SK-N-DZ (cell line): ENCODE measurements at regions not wholly inside any gene's neighbourhood (a gene's known extent, or its start where the extent isn't known, plus 50 kb on each side); places are given as distances from the start of the nearest gene placed in this dataset.
A peak's percentile ranks its signal among the peaks of the same experiment; 100 is the strongest.

ENCODE experiments used
- DNase-seq: peaks from one replicate; pipeline ENCODE4 v3.0.0-alpha.2; 2015; ENCODE audit warnings: low spot score

DNA sequence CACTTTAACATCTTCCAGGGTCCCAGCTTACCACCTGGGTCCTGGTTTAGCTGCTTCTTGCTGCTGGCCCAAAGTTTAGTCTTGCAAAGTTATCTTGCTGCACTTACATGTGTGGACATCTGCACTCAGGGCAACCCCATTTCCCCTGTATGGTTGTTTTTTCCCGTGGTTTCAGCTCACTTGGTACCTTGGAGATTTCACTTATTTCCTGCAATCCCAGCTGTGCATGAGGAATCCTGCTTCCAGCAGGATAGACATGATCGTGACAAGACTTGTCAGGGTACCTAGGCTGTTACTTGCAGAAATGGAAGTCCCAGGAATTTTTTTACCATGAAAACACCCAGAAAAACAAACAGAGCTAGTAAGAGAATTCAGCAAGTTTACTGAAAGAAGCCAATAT, 95.9 kb upstream of the LEP start:
- DNase-seq = no peak

- no peak for DNase-seq
Measured at GRCh38 chr7:128146052-128146451, 95.0 kb upstream of the LEP start.

DNA sequence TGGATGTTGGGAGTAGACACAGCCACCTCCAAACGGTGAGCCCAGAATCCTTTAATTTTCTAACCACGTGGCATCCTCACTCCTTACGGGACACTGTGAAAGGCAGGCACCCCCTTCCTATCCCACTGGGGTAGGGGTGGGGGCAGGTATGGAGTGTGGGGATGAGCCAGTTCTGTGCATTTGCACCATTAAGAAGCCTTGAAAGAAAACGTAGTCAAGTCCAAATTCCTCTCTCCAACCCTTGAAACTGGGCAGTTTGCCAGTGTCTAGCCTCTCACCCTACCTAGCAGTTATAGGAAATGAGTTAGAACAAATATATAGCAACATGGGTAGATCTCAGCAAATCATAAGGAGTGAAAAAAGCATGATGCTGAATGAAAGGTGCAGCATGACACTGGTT, 92.4 kb upstream of the LEP start:
- no peak for DNase-seq

GRCh38 chr7:128150223-128150865, 90.7 kb upstream of the LEP start:
- DNase-seq = no peak

DNA sequence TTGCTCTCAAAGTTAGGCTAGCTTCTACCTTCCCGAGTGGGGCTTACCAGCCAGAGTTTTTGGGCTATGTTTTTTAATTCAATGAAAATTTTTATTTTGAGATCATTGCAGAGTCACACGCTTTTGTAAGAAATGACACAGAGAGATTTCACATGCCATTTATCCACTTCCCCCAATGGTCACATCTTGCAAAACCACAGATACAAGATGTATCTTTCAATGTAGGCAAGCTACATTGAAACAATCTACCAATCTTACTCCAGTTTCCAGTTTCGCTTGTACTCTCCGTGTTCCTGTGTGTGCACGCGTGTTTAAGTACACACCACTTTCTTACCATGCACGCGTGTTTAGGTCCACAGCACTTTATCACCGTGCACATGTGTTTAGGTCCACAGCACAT, 89.4 kb upstream of the LEP start:
- no peak for DNase-seq

DNA sequence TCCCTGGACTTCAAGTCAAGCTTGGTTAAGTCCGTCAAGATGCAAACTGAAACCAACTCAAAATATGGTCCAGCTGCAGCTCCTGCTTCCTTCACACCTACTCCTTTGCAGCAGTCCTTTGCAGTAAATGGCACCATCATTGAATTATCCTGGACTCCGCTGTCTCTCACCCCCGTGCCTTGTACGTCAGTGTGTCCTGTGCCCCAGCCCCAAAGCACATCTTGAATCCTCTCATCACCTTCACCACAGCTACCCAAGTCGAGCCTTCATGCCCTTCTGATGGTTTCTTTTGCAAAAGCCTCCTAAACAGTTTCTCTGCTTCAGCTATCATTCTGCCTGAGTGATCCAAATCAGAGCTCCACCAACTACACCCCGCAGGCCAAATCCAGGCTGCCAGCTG, 88.4 kb upstream of the LEP start:
- no peak for DNase-seq

DNA sequence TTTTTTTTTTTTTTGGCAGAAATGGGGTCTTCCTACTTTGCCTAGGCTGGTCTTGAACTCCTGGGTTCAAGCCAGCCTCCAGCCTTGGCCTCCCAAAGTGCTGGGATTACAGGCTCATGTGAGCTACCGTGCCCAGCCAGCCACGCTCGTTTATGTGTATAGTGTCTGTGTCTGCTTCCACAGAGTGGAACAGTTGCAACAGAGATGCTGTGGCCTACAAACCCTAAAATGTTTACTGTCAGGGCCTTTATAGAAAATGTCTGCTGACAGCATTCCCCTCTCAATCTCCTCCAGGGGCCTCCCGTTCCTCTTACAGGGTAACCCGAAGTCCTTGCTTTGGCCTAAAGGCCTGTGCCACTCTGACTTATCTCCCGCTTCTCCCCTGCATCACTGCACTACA, 87.6 kb upstream of the LEP start:
- DNase-seq = no peak

GRCh38 chr7:128154504-128154903, 86.6 kb upstream of the LEP start:
- no peak for DNase-seq

DNA sequence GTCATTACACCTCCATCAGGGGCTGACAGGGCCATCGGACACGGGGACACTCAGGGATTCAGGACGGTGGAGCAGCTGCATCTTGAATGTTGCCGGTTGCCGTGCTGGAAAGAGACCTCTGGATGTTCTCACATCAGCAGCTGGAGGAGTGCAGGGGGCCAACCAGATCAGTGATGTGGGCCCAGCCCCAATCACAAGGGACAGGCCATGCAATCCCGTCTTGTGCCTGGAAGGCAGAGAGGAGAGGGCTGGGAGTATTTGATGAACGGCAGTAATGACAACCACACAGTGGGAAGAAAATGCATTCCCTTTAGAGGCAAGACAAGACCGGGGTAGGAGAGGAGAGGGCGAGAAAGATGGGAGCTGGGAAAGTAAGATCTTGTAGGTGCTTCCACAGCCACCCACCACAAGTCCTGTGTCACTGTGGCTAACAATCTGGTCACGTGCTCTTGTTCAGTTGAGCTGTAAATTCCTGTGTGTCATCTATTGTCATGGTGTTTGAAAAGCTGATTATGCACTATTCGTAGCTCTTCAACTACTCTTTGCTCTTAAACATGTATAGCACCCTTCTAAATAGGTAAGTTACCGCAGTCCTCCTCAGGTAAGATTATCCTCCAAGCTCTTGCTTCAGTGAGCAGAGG, 85.9 kb upstream of the LEP start:
- peak; percentile 45 for DNase-seq

GRCh38 chr7:128157906-128158305, 83.2 kb upstream of the LEP start:
- no peak for DNase-seq

DNA sequence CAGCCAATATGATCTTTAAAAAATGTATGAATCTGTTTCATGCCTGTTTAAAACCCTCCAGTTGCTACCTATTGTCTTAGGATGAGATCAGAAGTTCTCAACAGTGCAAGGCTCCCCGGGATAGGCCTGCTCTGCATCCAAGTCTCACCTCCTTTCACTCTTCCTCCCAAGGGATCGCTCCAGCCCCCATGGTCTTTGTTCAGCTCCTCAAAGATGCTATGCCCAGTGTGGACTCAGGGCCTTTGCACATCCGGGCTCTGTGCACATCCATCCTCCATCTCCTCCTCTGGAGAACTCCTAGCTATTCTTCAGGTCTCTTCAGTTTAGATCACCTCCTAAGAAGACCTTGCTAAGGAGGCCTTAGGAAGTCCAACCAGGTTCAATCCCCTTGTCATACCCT, 82.7 kb upstream of the LEP start:
- no peak for DNase-seq

GRCh38 chr7:128160296-128160695, 80.8 kb upstream of the LEP start:
- no peak for DNase-seq

DNA sequence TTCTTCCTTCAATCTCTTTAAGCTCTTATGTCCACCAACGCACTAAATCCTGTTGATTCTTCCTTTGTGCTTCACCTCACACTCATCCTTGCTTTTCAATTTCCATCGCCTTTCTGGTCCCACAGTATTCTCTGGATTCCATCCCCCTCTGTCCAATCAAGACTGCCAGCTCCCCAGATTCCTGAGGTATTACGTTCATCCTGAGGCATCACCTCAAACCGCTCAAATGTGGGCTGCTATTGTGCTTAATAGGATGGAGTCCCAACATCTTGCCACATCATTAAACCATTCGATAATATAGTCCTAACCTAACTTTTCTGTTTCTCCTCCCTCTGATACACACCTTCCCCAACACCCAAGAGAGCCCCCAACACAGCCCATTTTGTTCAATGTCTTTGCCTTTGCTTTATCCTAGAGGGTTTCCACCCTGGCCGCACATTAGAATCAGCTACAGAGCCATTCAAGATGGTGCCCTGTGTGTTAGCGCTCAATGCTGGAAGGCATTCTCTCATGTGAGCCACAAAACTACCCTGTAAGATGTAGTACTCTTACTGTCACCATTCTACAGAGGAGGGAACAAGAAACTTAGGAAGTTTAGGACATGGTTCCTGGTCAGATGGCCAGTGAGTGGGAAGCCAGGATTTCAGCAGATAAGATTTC, 79.5 kb upstream of the LEP start:
- no peak for DNase-seq

GRCh38 chr7:128162666-128163065, 78.4 kb upstream of the LEP start:
- no peak for DNase-seq

GRCh38 chr7:128163473-128163872, 77.6 kb upstream of the LEP start:
- DNase-seq = no peak

DNA sequence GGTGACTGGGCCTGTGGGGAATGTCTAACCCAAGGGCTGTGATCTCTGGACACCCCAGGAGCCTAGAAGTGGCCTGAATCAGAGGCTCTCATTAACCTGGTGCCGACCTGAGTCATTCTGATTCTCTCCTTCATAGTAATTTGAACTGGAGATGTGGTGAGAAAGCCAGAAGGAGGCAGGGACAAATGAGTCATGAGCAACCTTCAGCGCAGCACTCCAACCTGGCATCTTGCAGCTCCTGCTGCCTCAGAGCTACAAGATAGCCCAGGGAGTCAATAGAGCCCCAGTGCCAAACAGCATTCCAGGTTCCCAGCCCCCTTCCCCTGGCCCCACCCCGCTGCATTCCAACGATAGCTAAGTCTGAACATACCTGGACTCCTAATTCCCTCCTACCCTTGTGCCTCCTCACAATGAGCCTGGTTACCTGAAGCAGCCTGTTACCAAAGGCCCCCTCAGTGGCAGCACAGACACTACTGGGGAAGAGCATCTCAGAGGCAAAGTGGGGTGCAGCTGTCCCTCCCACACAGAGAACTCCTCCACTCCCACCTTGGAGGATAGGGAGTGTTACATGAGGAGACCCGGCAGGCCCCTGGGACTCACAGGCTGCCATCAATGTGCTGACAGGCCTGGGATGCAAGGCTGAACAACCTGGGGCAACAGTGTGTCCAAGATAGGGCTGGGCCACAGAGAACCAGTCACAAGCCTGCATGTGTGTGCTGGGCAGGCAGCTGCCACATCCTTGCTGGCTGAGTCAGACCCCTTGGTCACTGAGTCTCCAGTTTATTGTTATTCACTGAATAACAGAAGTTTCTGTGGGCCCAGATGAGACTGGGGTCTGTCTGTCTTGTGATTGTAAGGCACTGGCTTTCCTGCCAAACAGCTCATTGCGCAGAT, 76.8 kb upstream of the LEP start:
- no peak for DNase-seq

GRCh38 chr7:128164955-128165670, 76.0 kb upstream of the LEP start:
- DNase-seq = no peak

DNA sequence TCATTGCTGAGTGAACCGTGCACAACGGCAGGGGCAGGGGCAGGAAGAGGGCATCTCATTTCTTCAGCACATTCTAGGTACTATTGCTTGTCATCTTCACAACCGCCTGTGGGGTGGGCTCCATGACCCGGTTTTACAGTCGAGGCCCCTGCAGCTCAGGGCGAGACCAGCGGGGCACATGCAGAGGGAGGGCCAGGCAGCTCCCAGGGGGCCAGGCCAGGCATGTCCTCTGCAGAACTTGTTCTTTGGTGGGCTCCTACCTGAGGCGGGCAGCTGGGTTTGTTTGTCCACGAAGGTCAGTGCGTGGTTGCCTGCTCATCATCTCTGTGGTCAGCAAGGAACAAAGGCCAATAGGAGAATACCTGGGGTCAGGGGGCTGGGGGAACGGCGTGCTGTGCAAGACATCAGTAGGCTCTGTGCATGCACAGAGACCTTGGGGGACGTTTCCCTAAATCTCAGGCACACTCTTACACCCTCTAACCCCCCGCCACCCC, 75.1 kb upstream of the LEP start:
- DNase-seq = no peak

GRCh38 chr7:128166603-128167041, 74.5 kb upstream of the LEP start:
- DNase-seq = no peak

DNA sequence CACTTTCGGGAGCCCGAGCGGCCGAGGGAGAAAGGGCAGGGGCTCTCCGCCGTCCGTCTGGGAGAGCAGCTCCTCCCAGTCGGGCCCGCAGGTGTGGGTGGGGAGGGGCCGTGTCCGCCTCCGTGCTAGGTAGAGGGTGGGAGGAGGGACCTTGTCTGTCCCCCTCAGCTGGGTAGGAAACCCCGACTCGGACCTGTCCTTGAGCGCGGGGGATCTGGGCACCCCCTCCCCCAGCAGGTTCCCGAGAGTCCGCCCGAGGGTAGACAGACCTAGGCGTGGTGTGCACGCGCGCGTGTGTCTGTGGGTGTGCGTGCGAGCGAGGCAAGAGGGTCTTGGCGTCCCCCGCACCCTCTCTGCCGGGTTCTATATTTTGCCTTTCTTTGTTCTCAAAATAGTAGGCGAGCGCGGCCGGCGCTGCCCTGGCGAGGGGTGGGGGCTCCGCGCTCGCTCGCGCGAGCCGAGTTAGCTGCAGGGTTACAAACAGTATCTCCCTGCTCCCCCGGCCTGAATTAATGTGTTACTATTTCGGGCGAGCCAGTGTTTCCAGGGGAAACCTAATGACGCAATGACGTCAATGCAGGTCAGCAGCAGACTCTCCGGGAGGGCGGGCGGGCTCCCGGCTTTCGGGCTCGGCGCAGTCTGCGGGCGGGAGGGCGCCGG, 73.9 kb upstream of the LEP start:
- peak; percentile 36 for DNase-seq
